22Rv1 (cell line): ENCODE measurements at regions not wholly inside any gene's neighbourhood (a gene's known extent, or its start where the extent isn't known, plus 50 kb on each side); places are given as distances from the start of the nearest gene placed in this dataset.

ENCODE experiments used
- CTCF ChIP-seq: fragments of 450-650 bp; IDR thresholded peaks from 2 replicates; pipeline ENCODE4 v1.5.1; 2017; ENCODE audit warnings: mild to moderate bottlenecking
- ZFX ChIP-seq: fragments of 450-650 bp; IDR thresholded peaks from 2 replicates; pipeline ENCODE4 v1.6.1; 2017; ENCODE audit warnings: antibody characterized with exemption, borderline replicate concordance

GRCh38 chr12:98296462-98297079 is 218.8 kb upstream of the TMPO start:
- TF ChIP-seq CTCF = no peak
- TF ChIP-seq ZFX = no peak
